HFFc6 (cell line): ENCODE measurements at regions not wholly inside any gene's neighbourhood (a gene's known extent, or its start where the extent isn't known, plus 50 kb on each side); places are given as distances from the start of the nearest gene placed in this dataset.

Experiments used
- DNase-seq: peaks from one replicate; pipeline ENCODE4 v3.0.0-alpha.2; 2018
- H3K27ac Mint-ChIP-seq: 2 replicates; pipeline ENCODE4 v1.8.0; 2020; ENCODE audit warnings: mild to moderate bottlenecking, mixed read lengths
- H3K27me3 Mint-ChIP-seq: 2 replicates; pipeline ENCODE4 v1.8.0; 2021; ENCODE audit warnings: mild to moderate bottlenecking, moderate library complexity, mixed read lengths; ENCODE audit not compliant: insufficient read depth
- H3K36me3 Mint-ChIP-seq: 2 replicates; pipeline ENCODE4 v1.8.0; 2021; ENCODE audit warnings: low read depth, mixed read lengths
- H3K4me1 Mint-ChIP-seq: 2 replicates; pipeline ENCODE4 v1.8.0; 2020; ENCODE audit warnings: low read depth, mixed read lengths
- H3K4me3 Mint-ChIP-seq: 2 replicates; pipeline ENCODE4 v1.8.0; 2020; ENCODE audit warnings: mild to moderate bottlenecking, moderate library complexity, mixed read lengths
- H3K9me3 Mint-ChIP-seq: 2 replicates; pipeline ENCODE4 v1.8.0; 2020; ENCODE audit warnings: mild to moderate bottlenecking, mixed read lengths
- CTCF ChIP-seq: fragments of 200-600 bp; sonication (generic); IDR thresholded peaks from 2 replicates; pipeline ENCODE4 v1.5.0; 2021; ENCODE audit warnings: antibody characterized with exemption, mild to moderate bottlenecking

GRCh38 chr2:128686497-128686859 lies 367.8 kb upstream of the HS6ST1 start:
- Mint-ChIP-seq H3K4me3 (no peak overlapping the region), H3K27me3 (peaks cover 14% of the 10 kb centered on the region), H3K27ac (no peak overlapping the region), H3K9me3 (no peaks in the 10 kb centered on the region), H3K36me3 (no peaks in the 10 kb centered on the region), H3K4me1 (no peaks in the 10 kb centered on the region)
- DNase-seq: no peak
- TF ChIP-seq CTCF: no peak

- peaks cover 14% of the 10 kb centered on the region for H3K27me3 Mint-ChIP-seq
- H3K36me3 Mint-ChIP-seq: no peaks in the 10 kb centered on the region
- no peak overlapping the region for H3K4me3 Mint-ChIP-seq
- no peaks in the 10 kb centered on the region for H3K9me3 Mint-ChIP-seq
- no peak overlapping the region for H3K27ac Mint-ChIP-seq
- DNase-seq: no peak
- no peak for TF ChIP-seq CTCF
- no peaks in the 10 kb centered on the region for H3K4me1 Mint-ChIP-seq
Observed at GRCh38 chr2:128686881-128687555, 368.4 kb upstream of the HS6ST1 start.

- Mint-ChIP-seq H3K9me3 (no peaks in the 10 kb centered on the region), H3K36me3 (no peaks in the 10 kb centered on the region), H3K27me3 (peaks cover 19% of the 10 kb centered on the region), H3K4me3 (no peak overlapping the region), H3K27ac (no peak overlapping the region), H3K4me1 (no peaks in the 10 kb centered on the region)
- no peak for TF ChIP-seq CTCF
- no peak for DNase-seq
Observed at GRCh38 chr2:128687565-128687964, 368.9 kb upstream of the HS6ST1 start.

GRCh38 chr2:128689971-128690370 lies 371.3 kb upstream of the HS6ST1 start:
- Mint-ChIP-seq H3K4me3 (no peak overlapping the region), H3K27me3 (peaks cover 32% of the 10 kb centered on the region), H3K4me1 (no peaks in the 10 kb centered on the region), H3K27ac (no peak overlapping the region), H3K9me3 (no peaks in the 10 kb centered on the region), H3K36me3 (no peaks in the 10 kb centered on the region)
- no peak for DNase-seq
- no peak for TF ChIP-seq CTCF

- Mint-ChIP-seq H3K27ac (no peak overlapping the region), H3K4me3 (no peak overlapping the region), H3K27me3 (peaks cover 35% of the 10 kb centered on the region), H3K4me1 (no peaks in the 10 kb centered on the region), H3K9me3 (no peaks in the 10 kb centered on the region), H3K36me3 (no peaks in the 10 kb centered on the region)
- TF ChIP-seq CTCF: no peak
- DNase-seq: no peak
Observed at GRCh38 chr2:128690431-128690830, 371.8 kb upstream of the HS6ST1 start.

- no peaks in the 10 kb centered on the region for H3K36me3 Mint-ChIP-seq
- H3K27me3 Mint-ChIP-seq: peaks cover 40% of the 10 kb centered on the region
- no peak overlapping the region for H3K27ac Mint-ChIP-seq
- no peak for DNase-seq
- H3K9me3 Mint-ChIP-seq: no peaks in the 10 kb centered on the region
- H3K4me3 Mint-ChIP-seq: no peak overlapping the region
- H3K4me1 Mint-ChIP-seq: no peaks in the 10 kb centered on the region
- no peak for TF ChIP-seq CTCF
Observed at GRCh38 chr2:128690869-128691268, 372.2 kb upstream of the HS6ST1 start.
